DOHH2 (cell line): ENCODE measurements at regions not wholly inside any gene's neighbourhood (a gene's known extent, or its start where the extent isn't known, plus 50 kb on each side); places are given as distances from the start of the nearest gene placed in this dataset.

Source experiments
- CTCF ChIP-seq: fragments of 200-600 bp; sonication (generic); IDR thresholded peaks from one replicate; pipeline ENCODE4 v1.5.1; 2014; ENCODE audit warnings: antibody characterized with exemption, mild to moderate bottlenecking, low read depth, low read length; ENCODE audit not compliant: poor library complexity, severe bottlenecking
- EZH2phosphoT487 ChIP-seq: fragments of 200-600 bp; sonication (generic); IDR thresholded peaks from 2 replicates; pipeline ENCODE4 v1.6.1; 2017; ENCODE audit warnings: borderline replicate concordance, mild to moderate bottlenecking, antibody characterized with exemption, low read length, moderate library complexity, mixed read lengths

GRCh38 chr10:111784946-111785465, 398.6 kb downstream of the GPAM start:
- TF ChIP-seq CTCF (no peak), EZH2phosphoT487 (no peak)
